ENCODE measurements at regions not wholly inside any gene's neighbourhood (a gene's known extent, or its start where the extent isn't known, plus 50 kb on each side); places are given as distances from the start of the nearest gene placed in this dataset.

GRCh38 chr11:115684699-115685098 is 180.5 kb upstream of the CADM1 start:
- TF ChIP-seq USF2 (IDR thresholded peaks at IDR 0.05; ENCODE audit: borderline replicate concordance, low read depth, low read length) (no peak), POLR2AphosphoS5 (IDR thresholded peaks at IDR 0.05; ENCODE audit: low read depth, low read length) (no peak), TEAD4 (IDR thresholded peaks at IDR 0.05; ENCODE audit: borderline replicate concordance, insufficient read depth) (no peak), MAX (IDR thresholded peaks at IDR 0.05; ENCODE audit: low read depth) (no peak), CTCF (IDR thresholded peaks at IDR 0.05) (no peak), YY1 (IDR thresholded peaks at IDR 0.05; ENCODE audit: low read depth) (no peak), USF1 (IDR thresholded peaks at IDR 0.05; ENCODE audit: borderline replicate concordance, low read depth) (no peak), GATA2 (CRISPR knock-in tag; IDR thresholded peaks at IDR 0.05) (no peak), FOXJ3 (CRISPR knock-in tag; IDR thresholded peaks at IDR 0.05) (no peak), EP300 (IDR thresholded peaks at IDR 0.05; ENCODE audit: borderline replicate concordance in 1 of 2, low read depth in 1 of 2, low read length in 1 of 2) (no peak)

All from SK-N-SH (cell line).